GM12878 (cell line): ENCODE measurements at regions not wholly inside any gene's neighbourhood (a gene's known extent, or its start where the extent isn't known, plus 50 kb on each side); places are given as distances from the start of the nearest gene placed in this dataset.

Source experiments
- ATF7 ChIP-seq: fragments of 450-650 bp; IDR thresholded peaks from 2 replicates; pipeline ENCODE4 v1.6.1; 2016; ENCODE audit warnings: low read depth, mild to moderate bottlenecking
- CTCF ChIP-seq, 3 experiments: IDR thresholded peaks in 2 of 3; conservative IDR thresholded peaks in 1 of 3; 2 replicates each; pipeline ENCODE4 v1.5.1; 2011; ENCODE audit warnings: low read depth in 3 of 3, low read length in 3 of 3, mild to moderate bottlenecking in 3 of 3, control low read depth in 2 of 3, moderate library complexity in 2 of 3, inconsistent platforms in 1 of 3, mixed read lengths in 1 of 3; ENCODE audit not compliant: control insufficient read depth in 2 of 3, insufficient read depth in 1 of 3; ENCODE audit errors: extremely low read depth in 1 of 3
- E4F1 ChIP-seq: fragments of 450-650 bp; IDR thresholded peaks from 2 replicates; pipeline ENCODE4 v1.6.1; 2018; ENCODE audit warnings: borderline replicate concordance, mild to moderate bottlenecking; ENCODE audit not compliant: partially characterized antibody
- FOS ChIP-seq: IDR thresholded peaks from 3 replicates; pipeline ENCODE4 v1.6.1; 2011; ENCODE audit warnings: borderline replicate concordance; ENCODE audit not compliant: insufficient read length; ENCODE audit errors: extremely low read depth
- KAT2A ChIP-seq: conservative IDR thresholded peaks from 2 replicates; pipeline ENCODE4 v1.6.1; 2011; ENCODE audit warnings: low read depth, low read length; ENCODE audit not compliant: control insufficient read depth
- MAX ChIP-seq: IDR thresholded peaks from 2 replicates; pipeline ENCODE4 v1.6.1; 2012; ENCODE audit warnings: low read depth, low read length, improper control_type of control experiment
- MTA3 ChIP-seq: IDR thresholded peaks from 2 replicates; pipeline ENCODE4 v1.6.1; 2012; ENCODE audit warnings: low read length, inconsistent platforms, borderline replicate concordance
- MXI1 ChIP-seq: fragments of 150-350 bp; IDR thresholded peaks from 2 replicates; pipeline ENCODE4 v1.6.1; 2011; ENCODE audit warnings: low read depth, mild to moderate bottlenecking, inconsistent platforms, low read length, improper control_type of control experiment
- PBX3 ChIP-seq: IDR thresholded peaks from 2 replicates; pipeline ENCODE4 v1.6.1; 2011; ENCODE audit warnings: mild to moderate bottlenecking, low read depth, low read length, moderate library complexity; ENCODE audit not compliant: insufficient replicate concordance
- RELA ChIP-seq: fragments of 450-650 bp; IDR thresholded peaks from 2 replicates; pipeline ENCODE4 v1.8.0; 2014; ENCODE audit warnings: borderline replicate concordance; ENCODE audit not compliant: partially characterized antibody
- SMC3 ChIP-seq: IDR thresholded peaks from 2 replicates; pipeline ENCODE4 v1.6.1; 2011; ENCODE audit warnings: low read length, improper control_type of control experiment, borderline replicate concordance

GRCh38 chr12:92995258-92995903 is 66.3 kb upstream of the EEA1 start:
- TF ChIP-seq CTCF (IDR thresholded peaks at IDR 0.05 in 2 of 3, conservative IDR thresholded peaks at IDR 0.05 in 1 of 3; ENCODE audit: control insufficient read depth in 2 of 3, extremely low read depth in 1 of 3, insufficient read depth in 1 of 3, low read depth in 3 of 3, low read length in 3 of 3), result no peak
- no peak for TF ChIP-seq FOS
- TF ChIP-seq MAX, result no peak
- TF ChIP-seq MXI1, result no peak
- TF ChIP-seq MTA3, result no peak
- no peak for TF ChIP-seq KAT2A
- TF ChIP-seq PBX3, result no peak
- TF ChIP-seq SMC3, result no peak
- TF ChIP-seq ATF7, result no peak
- no peak for TF ChIP-seq RELA
- no peak for TF ChIP-seq E4F1
